ENCODE measurements at regions not wholly inside any gene's neighbourhood (a gene's known extent, or its start where the extent isn't known, plus 50 kb on each side); places are given as distances from the start of the nearest gene placed in this dataset.

DNA sequence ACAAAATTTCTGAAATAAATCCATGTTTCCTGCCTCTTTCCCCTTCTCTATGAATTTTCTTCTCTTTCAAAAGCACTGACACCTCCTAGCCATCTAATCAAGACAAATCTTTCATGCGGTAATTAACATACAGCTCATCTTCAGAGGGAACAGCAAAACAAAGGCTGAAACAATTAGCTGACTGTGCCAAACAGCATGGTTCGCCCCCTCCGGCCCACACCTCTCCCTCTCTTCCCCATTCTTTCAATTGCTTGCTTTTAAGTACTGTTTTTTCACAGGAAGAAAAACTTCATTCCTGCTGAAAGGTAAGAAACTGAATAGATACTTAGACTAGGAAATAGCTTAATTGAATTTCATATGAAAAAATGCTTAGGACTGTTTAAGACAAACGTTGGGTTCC, 291.1 kb upstream of the NOCT start:
- TF ChIP-seq Cebpa-rat (IDR thresholded peaks at IDR 0.05) = no peak
- Histone ChIP-seq H3K36me3 (no peaks in the 10 kb centered on the region), H3K27ac (no peak overlapping the region), H3K4me1 (no peaks in the 10 kb centered on the region), H3K4me3 (no peak overlapping the region), H3K9me3 (replicated peaks in 1 of 11) (no peaks in the 10 kb centered on the region), H3K9ac (no peak overlapping the region), H4K20me1 (no peaks in the 10 kb centered on the region), H3K27me3 (no peaks in the 10 kb centered on the region), H3K4me2 (no peak overlapping the region)

DNA sequence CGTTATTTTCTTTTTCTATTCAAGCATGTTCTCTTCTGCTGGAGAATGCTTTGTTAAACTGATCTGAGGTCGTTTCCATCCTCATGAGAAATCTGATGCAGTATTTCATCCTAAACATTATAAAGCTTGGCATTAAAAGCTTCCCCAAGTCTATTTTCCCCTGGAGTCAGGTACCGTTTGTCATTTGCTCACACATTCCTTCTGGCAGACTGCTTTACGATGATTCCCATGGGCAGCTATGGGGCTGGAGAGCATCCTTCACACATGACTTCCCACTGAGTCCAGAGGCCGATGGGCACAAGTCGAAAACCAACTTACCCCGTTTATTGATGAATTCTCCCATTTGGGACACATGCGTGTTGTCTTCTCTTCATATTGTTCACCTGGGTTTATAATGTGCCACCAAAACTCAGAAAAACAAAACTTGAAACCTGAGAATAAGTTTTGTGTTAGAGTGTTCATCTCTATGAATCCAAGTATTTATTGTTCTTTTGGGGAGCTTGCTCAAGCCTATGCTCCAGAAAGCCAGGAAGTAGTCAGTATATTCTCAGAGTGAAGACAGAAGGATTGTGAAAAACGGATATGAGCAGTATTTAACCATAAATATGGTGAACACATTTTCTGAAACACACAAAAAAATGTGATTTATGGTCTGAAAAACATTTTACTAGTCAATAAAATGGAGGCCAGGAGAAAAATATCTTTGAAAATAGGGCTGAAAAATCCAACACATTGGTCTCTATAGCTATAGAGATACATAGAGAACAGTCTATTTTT, 298.8 kb upstream of the NOCT start:
- Histone ChIP-seq H3K36me3 (no peaks in the 10 kb centered on the region), H3K27me3 (no peaks in the 10 kb centered on the region), H3K4me1 (no peaks in the 10 kb centered on the region), H3K4me2 (no peak overlapping the region), H3K9me3 (replicated peaks in 1 of 11) (peaks cover 0 to 5% (median 0%) of the 10 kb centered on the region in 11 experiments; a peak in 2 of 22 replicates), H3K9ac (no peak overlapping the region), H3K4me3 (no peak overlapping the region), H4K20me1 (no peaks in the 10 kb centered on the region), H3K27ac (no peak overlapping the region)
- no peak for TF ChIP-seq Cebpa-rat (IDR thresholded peaks at IDR 0.05)

DNA sequence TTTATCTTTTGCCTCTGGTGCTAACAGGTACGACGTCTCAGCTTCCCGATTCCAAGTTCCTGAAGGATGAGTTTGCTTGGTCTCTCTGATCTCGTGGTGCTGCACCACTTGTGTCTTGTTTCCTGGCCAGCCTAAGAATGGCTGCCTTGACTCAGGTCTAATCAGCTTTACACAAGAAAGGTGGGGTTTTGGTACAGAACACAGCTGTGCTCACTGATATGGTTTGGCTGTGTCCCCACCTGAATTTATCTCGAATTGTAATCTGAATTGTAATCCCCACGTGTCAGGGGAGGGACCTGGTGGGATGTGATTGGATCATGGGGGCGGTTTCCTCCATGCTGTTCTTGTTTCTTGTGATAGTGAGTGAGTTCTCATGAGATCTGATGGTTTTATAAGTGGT, 305.3 kb upstream of the NOCT start:
- H3K36me3 ChIP-seq = no peaks in the 10 kb centered on the region
- no peaks in the 10 kb centered on the region for H3K9me3 ChIP-seq (replicated peaks in 1 of 11)
- no peaks in the 10 kb centered on the region for H4K20me1 ChIP-seq
- H3K27me3 ChIP-seq = no peaks in the 10 kb centered on the region
- no peak overlapping the region for H3K4me3 ChIP-seq
- no peak overlapping the region for H3K27ac ChIP-seq
- no peak overlapping the region for H3K4me2 ChIP-seq
- H3K4me1 ChIP-seq = no peaks in the 10 kb centered on the region
- H3K9ac ChIP-seq = no peak overlapping the region
- TF ChIP-seq Cebpa-rat (IDR thresholded peaks at IDR 0.05) = no peak

DNA sequence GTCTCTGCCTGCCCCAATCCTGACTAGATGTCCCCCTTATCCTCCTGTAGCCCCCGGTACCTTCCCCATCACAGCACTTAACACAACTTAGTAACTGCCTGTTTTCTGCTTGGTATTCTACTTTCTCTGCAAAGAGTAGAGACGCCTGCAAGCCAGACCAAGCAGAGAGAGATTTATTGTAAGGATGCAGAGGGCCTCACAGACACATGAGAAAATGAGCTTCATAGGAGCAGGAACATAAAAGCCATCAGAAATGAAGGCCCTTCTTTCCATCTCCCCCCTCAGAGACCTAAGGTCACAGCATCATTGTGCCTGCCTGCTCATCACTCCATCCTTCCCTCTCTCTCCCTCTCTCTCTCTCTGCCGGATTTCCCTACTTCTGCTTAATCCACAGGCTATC, 305.7 kb upstream of the NOCT start:
- H3K9ac ChIP-seq = no peak overlapping the region
- no peak overlapping the region for H3K27ac ChIP-seq
- no peak overlapping the region for H3K4me2 ChIP-seq
- no peak for TF ChIP-seq Cebpa-rat (IDR thresholded peaks at IDR 0.05)
- no peaks in the 10 kb centered on the region for H3K27me3 ChIP-seq
- no peaks in the 10 kb centered on the region for H3K4me1 ChIP-seq
- H4K20me1 ChIP-seq = no peaks in the 10 kb centered on the region
- H3K4me3 ChIP-seq = no peak overlapping the region
- no peaks in the 10 kb centered on the region for H3K36me3 ChIP-seq
- no peaks in the 10 kb centered on the region for H3K9me3 ChIP-seq (replicated peaks in 1 of 11)

DNA sequence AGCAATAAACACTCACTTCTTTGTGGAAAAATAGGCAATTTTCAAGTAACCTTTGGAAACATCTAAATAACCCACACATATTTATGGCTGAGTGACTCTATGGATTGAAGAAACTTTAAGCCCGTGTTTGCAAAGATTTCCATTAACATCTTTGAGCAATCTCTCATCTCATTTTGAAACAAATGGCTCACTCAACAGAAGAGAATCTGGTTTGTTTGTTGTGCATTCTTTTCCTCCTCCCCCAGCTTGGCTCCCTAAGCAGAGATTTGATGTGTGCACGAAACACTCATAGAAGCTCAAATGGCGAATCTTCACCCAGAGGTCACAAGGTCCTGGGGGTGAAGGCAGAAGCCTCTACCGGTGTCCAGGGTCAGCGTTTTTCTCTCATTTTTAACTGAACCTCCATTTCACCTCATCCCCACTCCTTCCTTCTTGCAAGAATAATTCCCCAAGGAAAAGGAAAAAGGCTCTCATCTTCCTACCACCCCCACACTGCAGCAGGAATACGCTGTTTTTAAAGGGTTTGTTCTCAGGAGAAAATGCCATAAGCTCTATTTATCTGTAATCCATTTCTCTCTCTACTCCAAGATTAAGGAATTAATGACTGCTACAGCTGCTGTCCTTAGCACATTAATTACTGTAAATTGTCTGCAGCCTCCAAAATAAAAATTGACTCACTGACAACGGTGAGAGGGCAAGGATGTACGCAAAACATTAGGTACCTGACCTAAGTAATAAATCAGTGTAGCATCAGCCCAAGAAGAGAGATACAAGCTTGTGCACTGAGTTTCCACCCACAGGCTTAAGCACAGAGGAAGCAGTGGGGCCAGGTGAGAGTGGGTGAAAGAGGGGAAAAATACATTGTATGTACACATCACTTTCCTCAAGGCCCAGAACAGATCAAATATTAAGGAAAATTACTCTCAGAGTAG, 307.6 kb upstream of the NOCT start:
- Histone ChIP-seq H3K36me3 (no peaks in the 10 kb centered on the region), H4K20me1 (no peaks in the 10 kb centered on the region), H3K27ac (no peak overlapping the region), H3K4me1 (no peaks in the 10 kb centered on the region), H3K9me3 (replicated peaks in 1 of 11) (no peaks in the 10 kb centered on the region), H3K27me3 (no peaks in the 10 kb centered on the region), H3K4me2 (no peak overlapping the region), H3K9ac (no peak overlapping the region), H3K4me3 (no peak overlapping the region)
- no peak for TF ChIP-seq Cebpa-rat (IDR thresholded peaks at IDR 0.05)

DNA sequence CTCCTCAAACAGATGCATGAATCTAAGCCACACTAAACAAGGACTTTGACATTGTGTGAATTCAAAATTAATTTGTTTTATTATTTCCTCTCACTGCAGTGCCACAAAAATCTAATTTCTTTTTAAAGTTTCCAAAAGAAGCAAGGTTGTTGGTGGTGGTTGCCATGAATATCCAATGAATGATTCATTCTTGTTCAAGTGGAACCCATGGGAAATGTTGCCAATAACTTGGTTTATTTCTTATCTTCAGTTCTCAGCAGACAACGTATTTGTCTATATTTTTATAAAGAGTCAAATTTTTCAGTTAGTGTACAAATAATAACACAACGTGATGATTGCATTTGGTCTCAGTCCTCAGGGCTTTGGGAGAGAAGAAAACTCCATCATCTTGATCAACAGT, 309.4 kb upstream of the NOCT start:
- no peak overlapping the region for H3K9ac ChIP-seq
- no peaks in the 10 kb centered on the region for H4K20me1 ChIP-seq
- no peak overlapping the region for H3K4me3 ChIP-seq
- H3K27ac ChIP-seq = no peak overlapping the region
- H3K4me1 ChIP-seq = no peaks in the 10 kb centered on the region
- no peaks in the 10 kb centered on the region for H3K9me3 ChIP-seq (replicated peaks in 1 of 11)
- no peaks in the 10 kb centered on the region for H3K27me3 ChIP-seq
- H3K4me2 ChIP-seq = no peak overlapping the region
- TF ChIP-seq Cebpa-rat (IDR thresholded peaks at IDR 0.05) = no peak
- H3K36me3 ChIP-seq = no peaks in the 10 kb centered on the region

DNA sequence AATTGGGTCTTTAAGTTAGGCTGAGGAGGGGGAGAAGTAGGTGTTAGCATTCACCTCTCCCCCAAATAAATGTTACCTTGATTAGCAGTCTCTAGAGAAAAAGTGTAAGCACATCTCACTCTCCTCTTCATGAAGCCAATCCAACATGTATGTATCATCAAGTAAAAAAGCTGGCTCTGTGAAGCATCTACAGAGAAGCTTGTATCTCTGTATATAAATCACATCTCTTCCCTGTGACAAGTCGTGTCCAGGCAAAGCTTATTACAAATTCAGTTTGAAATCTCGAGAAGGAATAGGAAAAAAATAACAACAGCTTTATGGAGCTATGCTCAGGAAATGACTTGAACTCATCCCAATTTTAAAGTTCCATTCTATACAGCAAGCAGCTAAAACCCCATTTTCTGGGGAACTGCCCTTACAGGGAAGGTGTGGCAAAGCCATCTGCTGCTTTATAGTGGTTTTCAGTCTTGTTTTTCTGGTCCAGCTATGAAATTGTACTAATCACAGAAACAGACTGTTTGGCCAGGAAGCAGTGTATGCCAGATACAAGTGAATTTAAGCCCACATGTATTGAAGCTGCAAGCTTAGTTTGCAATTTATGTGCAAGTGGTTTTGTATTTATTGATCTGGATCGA, 313.3 kb upstream of the NOCT start:
- no peak for TF ChIP-seq Cebpa-rat (IDR thresholded peaks at IDR 0.05)
- H3K27me3 ChIP-seq = no peaks in the 10 kb centered on the region
- no peak overlapping the region for H3K4me3 ChIP-seq
- H3K36me3 ChIP-seq = no peaks in the 10 kb centered on the region
- no peak overlapping the region for H3K4me2 ChIP-seq
- H3K4me1 ChIP-seq = no peaks in the 10 kb centered on the region
- H3K9ac ChIP-seq = no peak overlapping the region
- H3K9me3 ChIP-seq (replicated peaks in 1 of 11) = no peaks in the 10 kb centered on the region
- H4K20me1 ChIP-seq = no peaks in the 10 kb centered on the region
- H3K27ac ChIP-seq = no peak overlapping the region

DNA sequence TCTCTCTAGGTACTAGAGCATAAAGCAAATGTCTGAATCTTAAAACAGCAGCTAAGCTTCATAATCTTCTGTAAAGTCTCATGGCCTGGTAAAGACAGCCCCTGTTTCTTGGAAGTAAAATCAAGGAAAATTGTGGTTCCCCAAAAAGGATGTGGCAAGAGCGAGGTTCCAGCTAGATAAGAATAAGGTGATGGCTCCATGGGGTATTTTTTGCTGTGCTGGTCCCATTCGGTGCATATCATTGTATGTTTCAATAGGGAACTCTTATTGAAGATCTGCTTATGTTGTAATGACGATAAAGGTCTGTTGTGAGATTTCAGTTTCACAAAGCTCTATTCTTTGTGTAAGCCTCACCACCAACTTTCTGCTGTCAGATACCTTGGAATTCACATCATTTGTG, 316.9 kb upstream of the NOCT start:
- no peak overlapping the region for H3K4me2 ChIP-seq
- H3K36me3 ChIP-seq = no peaks in the 10 kb centered on the region
- no peak overlapping the region for H3K9ac ChIP-seq
- peaks cover 0 to 7% (median 0%) of the 10 kb centered on the region in 10 experiments; a peak in 2 of 20 replicates for H3K4me1 ChIP-seq
- no peak for TF ChIP-seq Cebpa-rat (IDR thresholded peaks at IDR 0.05)
- no peak overlapping the region for H3K27ac ChIP-seq
- no peaks in the 10 kb centered on the region for H3K9me3 ChIP-seq (replicated peaks in 1 of 11)
- no peaks in the 10 kb centered on the region for H3K27me3 ChIP-seq
- H4K20me1 ChIP-seq = no peaks in the 10 kb centered on the region
- no peak overlapping the region for H3K4me3 ChIP-seq

DNA sequence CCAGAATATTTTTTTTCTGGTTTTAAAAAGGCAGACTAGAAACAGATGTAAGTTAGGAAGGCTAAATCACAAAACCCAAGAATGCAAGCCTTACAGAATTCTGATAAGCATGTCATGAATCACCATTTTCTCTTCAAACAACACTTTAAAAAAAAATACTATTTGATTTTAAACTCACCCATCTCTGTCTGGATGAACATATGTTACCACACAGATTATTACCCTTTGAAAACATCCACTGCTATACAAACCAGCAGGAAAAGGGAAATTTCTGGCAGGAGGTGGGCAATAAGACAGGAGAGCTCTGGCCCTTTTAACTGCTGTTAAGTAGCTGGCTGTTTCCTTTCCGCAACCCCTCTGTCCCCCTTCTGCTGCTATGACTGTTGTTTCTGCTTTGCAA, 317.7 kb upstream of the NOCT start:
- Histone ChIP-seq H3K9me3 (replicated peaks in 1 of 11) (no peaks in the 10 kb centered on the region), H3K4me1 (peaks cover 0 to 8% (median 0%) of the 10 kb centered on the region in 10 experiments; a peak in 2 of 20 replicates), H3K4me3 (no peak overlapping the region), H3K4me2 (no peak overlapping the region), H3K9ac (no peak overlapping the region), H3K36me3 (no peaks in the 10 kb centered on the region), H4K20me1 (no peaks in the 10 kb centered on the region), H3K27ac (no peak overlapping the region), H3K27me3 (no peaks in the 10 kb centered on the region)
- TF ChIP-seq Cebpa-rat (IDR thresholded peaks at IDR 0.05) = no peak
